Panc1 (cell line): ENCODE measurements at regions not wholly inside any gene's neighbourhood (a gene's known extent, or its start where the extent isn't known, plus 50 kb on each side); places are given as distances from the start of the nearest gene placed in this dataset.

Experiments used
- ATAC-seq: fragments of 200-7000 bp; cut with Tn5 transposase; 2 replicates; pipeline ENCODE4 v1.9.1; 2020; ENCODE audit warnings: mild to moderate bottlenecking, moderate library complexity
- BruUV-seq: library from RNA; stranded (reverse); fragments of 400-500 nt; replicated peaks from 2 replicates; lab custom pipeline; 2021; lab: Mats Ljungman, UMichigan
- CTCF ChIA-PET: fragments of 300-600 bp; sonication (Branson Sonifier 250); formaldehyde crosslinking; loops from one replicate; lab custom pipeline; 2022; ENCODE audit warnings: antibody characterized with exemption; lab: Charles Lee
- POLR2A ChIA-PET: fragments of 300-600 bp; sonication (Branson Sonifier 250); formaldehyde crosslinking; loops from one replicate; lab custom pipeline; 2022; ENCODE audit warnings: antibody characterized with exemption; lab: Charles Lee
- DNase-seq: peaks from one replicate; pipeline ENCODE4 v3.0.0-alpha.2; 2010; ENCODE audit warnings: low read depth, low spot score
- H3K27ac ChIP-seq: 2 replicates; pipeline ENCODE4 v1.5.1; 2011; ENCODE audit warnings: mild to moderate bottlenecking, low read length, inconsistent platforms
- H3K27me3 ChIP-seq: fragments of 200-500 bp; sonication (Bioruptor generic); 2 replicates; pipeline ENCODE4 v1.6.0; 2014; ENCODE audit warnings: low read length, inconsistent platforms; ENCODE audit not compliant: control insufficient read depth, insufficient read depth
- H3K36me3 ChIP-seq: fragments of 200-500 bp; sonication (Bioruptor generic); 2 replicates; pipeline ENCODE4 v1.5.1; 2014; ENCODE audit warnings: inconsistent platforms, mild to moderate bottlenecking, low read length, moderate library complexity; ENCODE audit not compliant: control insufficient read depth, insufficient read depth
- H3K4me1 ChIP-seq: 2 replicates; pipeline ENCODE4 v1.5.1; 2011; ENCODE audit warnings: inconsistent platforms, mild to moderate bottlenecking, low read length, moderate library complexity; ENCODE audit not compliant: control insufficient read depth, insufficient read depth
- H3K4me3 ChIP-seq, 2 experiments: 2 replicates each; pipeline ENCODE4 v1.5.1; 2011 to 2012; ENCODE audit warnings: low read depth in 2 of 2, low read length in 2 of 2, mild to moderate bottlenecking in 2 of 2, inconsistent platforms in 1 of 2, moderate library complexity in 1 of 2
- H3K9me3 ChIP-seq: fragments of 200-500 bp; sonication (Bioruptor generic); 2 replicates; pipeline ENCODE4 v1.5.1; 2014; ENCODE audit warnings: low read depth, mild to moderate bottlenecking, inconsistent platforms, low read length, moderate library complexity; ENCODE audit not compliant: control insufficient read depth, insufficient read depth
- CTCF ChIP-seq: fragments of 450-650 bp; IDR thresholded peaks from 2 replicates; pipeline ENCODE4 v1.5.1; 2017; ENCODE audit warnings: mild to moderate bottlenecking
- POLR2AphosphoS5 ChIP-seq: IDR thresholded peaks from 2 replicates; pipeline ENCODE4 v1.6.1; 2012; ENCODE audit warnings: mild to moderate bottlenecking, low read depth, low read length, moderate library complexity
- REST ChIP-seq, 2 experiments: IDR thresholded peaks; 2 replicates each; pipeline ENCODE4 v1.6.1; 2011 to 2012; ENCODE audit warnings: low read depth in 2 of 2, control low read depth in 1 of 2, low read length in 1 of 2, mild to moderate bottlenecking in 1 of 2, moderate library complexity in 1 of 2; ENCODE audit not compliant: insufficient read depth in 1 of 2
- SIN3A ChIP-seq: IDR thresholded peaks from 2 replicates; pipeline ENCODE4 v1.6.1; 2012; ENCODE audit warnings: low read depth, mild to moderate bottlenecking, low read length, moderate library complexity, borderline replicate concordance; ENCODE audit not compliant: insufficient read depth
- TCF7L2 ChIP-seq: IDR thresholded peaks from 2 replicates; pipeline ENCODE4 v1.6.1; 2011; ENCODE audit warnings: mild to moderate bottlenecking, low read depth, low read length, inconsistent platforms
- in situ Hi-C: cut with HindIII; loops from 2 replicates; pipeline ENCODE4 v1.10.0; 2016; ENCODE audit warnings: low sequenced_read_pairs, low pct_unique_long_range_greater_than_20kb
- intact Hi-C: fragments of 100-400 bp; cut with micrococcal nuclease; formaldehyde crosslinking; loops from one replicate; pipeline ENCODE4 v1.10.0; 2022; ENCODE audit not compliant: unreplicated experiment

- no peak for ATAC-seq
- Histone ChIP-seq H3K9me3 (no peaks in the 10 kb centered on the region), H3K4me3 (no peak overlapping the region), H3K4me1 (no peaks in the 10 kb centered on the region), H3K27ac (peak overlapping the region; percentile 39; the same call in 1 of the 2 replicates), H3K27me3 (no peaks in the 10 kb centered on the region), H3K36me3 (no peaks in the 10 kb centered on the region)
- in situ Hi-C loops (no loop called here), intact Hi-C loops (no loop called here)
- no peak for DNase-seq
- BruUV-seq, result no TSS peak
- TF ChIP-seq POLR2AphosphoS5 (no peak), SIN3A (no peak), REST (IDR thresholded peaks at IDR 0.05; ENCODE audit: insufficient read depth in 1 of 2, low read depth in 2 of 2, low read length in 1 of 2) (no peak), CTCF (no peak), TCF7L2 (no peak)
- ChIA-PET CTCF (no interaction called here), POLR2A (no interaction called here)
These were observed 59.7 kb upstream of the RASD2 start for GRCh38 chr22:35480627-35481550.

GRCh38 chr22:35482311-35482710 is 58.3 kb upstream of the RASD2 start:
- Histone ChIP-seq H3K36me3 (no peaks in the 10 kb centered on the region), H3K27ac (no peak overlapping the region), H3K4me3 (no peak overlapping the region), H3K4me1 (no peaks in the 10 kb centered on the region), H3K9me3 (no peaks in the 10 kb centered on the region), H3K27me3 (no peaks in the 10 kb centered on the region)
- TF ChIP-seq SIN3A (no peak), REST (IDR thresholded peaks at IDR 0.05; ENCODE audit: insufficient read depth in 1 of 2, low read depth in 2 of 2, low read length in 1 of 2) (no peak), TCF7L2 (no peak), POLR2AphosphoS5 (no peak), CTCF (no peak)
- in situ Hi-C loops (no loop called here), intact Hi-C loops (no loop called here)
- DNase-seq, result no peak
- BruUV-seq, result no TSS peak
- ChIA-PET POLR2A (no interaction called here), CTCF (no interaction called here)
- ATAC-seq, result no peak
